ENCODE measurements at regions not wholly inside any gene's neighbourhood (a gene's known extent, or its start where the extent isn't known, plus 50 kb on each side); places are given as distances from the start of the nearest gene placed in this dataset.

GRCh38 chr3:22495241-22495640 is 707.9 kb upstream of the UBE2E2 start:
- H3K36me3 ChIP-seq (ENCODE audit: control insufficient read depth in 5 of 5, insufficient read depth in 5 of 5, low read length in 5 of 5), result no peaks in the 10 kb centered on the region
- H3K4me1 ChIP-seq (ENCODE audit: control insufficient read depth in 5 of 5, insufficient read depth in 5 of 5, low read length in 5 of 5), result peaks cover 0 to 3% (median 0%) of the 10 kb centered on the region in 5 donors
- H3K27me3 ChIP-seq (ENCODE audit: control insufficient read depth in 5 of 5, insufficient read depth in 4 of 5, low read length in 5 of 5), result no peaks in the 10 kb centered on the region
- H3K9me3 ChIP-seq (ENCODE audit: control insufficient read depth in 5 of 5, low read length in 5 of 5), result no peaks in the 10 kb centered on the region
- H3K9ac ChIP-seq (ENCODE audit: low read length in 5 of 5), result no peak overlapping the region
- no peak overlapping the region for H3K4me3 ChIP-seq (ENCODE audit: low read depth in 1 of 5, low read length in 5 of 5)
- H3K27ac ChIP-seq (ENCODE audit: low read depth, low read length), result no peak overlapping the region

- Histone ChIP-seq H3K27ac (ENCODE audit: low read depth, low read length) (no peak overlapping the region), H3K9ac (ENCODE audit: low read length in 5 of 5) (no peak overlapping the region), H3K4me3 (ENCODE audit: low read depth in 1 of 5, low read length in 5 of 5) (no peak overlapping the region), H3K36me3 (ENCODE audit: control insufficient read depth in 5 of 5, insufficient read depth in 5 of 5, low read length in 5 of 5) (no peaks in the 10 kb centered on the region), H3K4me1 (ENCODE audit: control insufficient read depth in 5 of 5, insufficient read depth in 5 of 5, low read length in 5 of 5) (peaks cover 0 to 3% (median 0%) of the 10 kb centered on the region in 5 donors), H3K27me3 (ENCODE audit: control insufficient read depth in 5 of 5, insufficient read depth in 4 of 5, low read length in 5 of 5) (no peaks in the 10 kb centered on the region), H3K9me3 (ENCODE audit: control insufficient read depth in 5 of 5, low read length in 5 of 5) (no peaks in the 10 kb centered on the region)
These were observed 707.3 kb upstream of the UBE2E2 start for GRCh38 chr3:22495791-22496190.

DNA sequence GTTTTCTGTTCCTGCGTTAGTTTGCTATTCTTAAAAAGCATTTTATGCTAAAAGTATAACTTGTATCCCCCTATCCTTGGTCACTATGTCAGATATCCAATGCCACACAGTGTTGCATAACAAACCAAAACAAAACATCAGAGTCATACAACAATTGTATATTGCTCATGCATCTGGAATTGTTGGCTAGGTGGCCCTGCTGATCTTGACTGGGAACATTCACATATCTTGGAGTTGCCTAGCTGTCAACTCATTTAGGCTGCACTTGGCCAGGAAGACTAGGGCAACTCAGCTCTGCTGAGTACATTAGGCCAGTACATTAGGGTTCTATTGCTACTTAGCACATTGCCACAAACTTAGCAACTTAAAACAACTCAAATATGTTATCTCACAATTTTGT is 706.5 kb upstream of the UBE2E2 start:
- no peaks in the 10 kb centered on the region for H3K36me3 ChIP-seq (ENCODE audit: control insufficient read depth in 5 of 5, insufficient read depth in 5 of 5, low read length in 5 of 5)
- no peaks in the 10 kb centered on the region for H3K27me3 ChIP-seq (ENCODE audit: control insufficient read depth in 5 of 5, insufficient read depth in 4 of 5, low read length in 5 of 5)
- H3K9me3 ChIP-seq (ENCODE audit: control insufficient read depth in 5 of 5, low read length in 5 of 5), result no peaks in the 10 kb centered on the region
- H3K27ac ChIP-seq (ENCODE audit: low read depth, low read length), result no peak overlapping the region
- no peak overlapping the region for H3K9ac ChIP-seq (ENCODE audit: low read length in 5 of 5)
- H3K4me3 ChIP-seq (ENCODE audit: low read depth in 1 of 5, low read length in 5 of 5), result no peak overlapping the region
- peaks cover 0 to 3% (median 0%) of the 10 kb centered on the region in 5 donors for H3K4me1 ChIP-seq (ENCODE audit: control insufficient read depth in 5 of 5, insufficient read depth in 5 of 5, low read length in 5 of 5)

DNA sequence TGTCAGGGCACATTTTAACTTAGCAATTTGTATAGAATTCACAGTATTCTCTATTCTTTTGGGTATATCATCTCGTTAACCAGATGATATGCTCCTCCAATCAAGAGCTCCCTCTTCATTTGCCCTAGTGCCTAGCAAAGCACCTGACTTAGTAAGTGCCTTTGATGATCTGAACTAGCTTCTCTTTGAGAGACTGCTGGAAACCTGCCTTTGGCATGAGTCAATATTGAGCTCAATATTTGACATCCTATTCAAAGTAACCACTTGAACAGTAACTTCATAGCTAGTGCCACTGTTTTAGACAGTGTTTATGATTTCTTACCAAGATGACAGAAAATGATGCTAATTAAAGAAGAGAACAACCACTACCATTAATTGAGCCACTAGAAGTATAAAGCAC is 696.3 kb upstream of the UBE2E2 start:
- H3K4me1 ChIP-seq (ENCODE audit: control insufficient read depth in 5 of 5, insufficient read depth in 5 of 5, low read length in 5 of 5), result no peaks in the 10 kb centered on the region
- H3K36me3 ChIP-seq (ENCODE audit: control insufficient read depth in 5 of 5, insufficient read depth in 5 of 5, low read length in 5 of 5), result no peaks in the 10 kb centered on the region
- H3K27me3 ChIP-seq (ENCODE audit: control insufficient read depth in 5 of 5, insufficient read depth in 4 of 5, low read length in 5 of 5), result no peaks in the 10 kb centered on the region
- H3K9ac ChIP-seq (ENCODE audit: low read length in 5 of 5), result no peak overlapping the region
- no peak overlapping the region for H3K4me3 ChIP-seq (ENCODE audit: low read depth in 1 of 5, low read length in 5 of 5)
- H3K27ac ChIP-seq (ENCODE audit: low read depth, low read length), result no peak overlapping the region
- H3K9me3 ChIP-seq (ENCODE audit: control insufficient read depth in 5 of 5, low read length in 5 of 5), result no peaks in the 10 kb centered on the region

- H3K27ac ChIP-seq (ENCODE audit: low read depth, low read length), result no peak overlapping the region
- H3K9me3 ChIP-seq (ENCODE audit: control insufficient read depth in 5 of 5, low read length in 5 of 5), result no peaks in the 10 kb centered on the region
- no peaks in the 10 kb centered on the region for H3K27me3 ChIP-seq (ENCODE audit: control insufficient read depth in 5 of 5, insufficient read depth in 4 of 5, low read length in 5 of 5)
- H3K9ac ChIP-seq (ENCODE audit: low read length in 5 of 5), result no peak overlapping the region
- H3K4me3 ChIP-seq (ENCODE audit: low read depth in 1 of 5, low read length in 5 of 5), result no peak overlapping the region
- H3K4me1 ChIP-seq (ENCODE audit: control insufficient read depth in 5 of 5, insufficient read depth in 5 of 5, low read length in 5 of 5), result no peaks in the 10 kb centered on the region
- H3K36me3 ChIP-seq (ENCODE audit: control insufficient read depth in 5 of 5, insufficient read depth in 5 of 5, low read length in 5 of 5), result no peaks in the 10 kb centered on the region
These were observed 695.4 kb upstream of the UBE2E2 start for GRCh38 chr3:22507709-22508108.

DNA sequence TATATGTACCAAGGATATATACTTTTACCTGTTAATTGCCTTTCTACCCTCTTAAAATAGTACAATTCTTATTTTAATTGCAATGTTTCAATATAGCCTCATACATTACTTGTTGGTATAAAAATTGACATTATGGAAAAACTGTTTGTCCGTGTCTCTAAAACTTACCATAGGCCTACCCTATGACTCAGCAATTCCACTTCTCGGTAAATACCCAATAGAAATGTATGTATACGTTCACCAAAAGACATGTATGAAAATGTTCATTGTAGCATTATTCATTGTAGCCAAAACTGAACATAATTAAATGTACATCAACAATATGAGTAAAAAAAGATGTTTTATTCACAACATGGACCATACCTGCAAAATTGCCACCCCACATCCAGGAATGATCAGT is 679.2 kb upstream of the UBE2E2 start:
- Histone ChIP-seq H3K36me3 (ENCODE audit: control insufficient read depth in 5 of 5, insufficient read depth in 5 of 5, low read length in 5 of 5) (no peaks in the 10 kb centered on the region), H3K9ac (ENCODE audit: low read length in 5 of 5) (no peak overlapping the region), H3K9me3 (ENCODE audit: control insufficient read depth in 5 of 5, low read length in 5 of 5) (peaks cover 0 to 4% (median 2%) of the 10 kb centered on the region in 5 donors), H3K4me3 (ENCODE audit: low read depth in 1 of 5, low read length in 5 of 5) (no peak overlapping the region), H3K27ac (ENCODE audit: low read depth, low read length) (no peak overlapping the region), H3K4me1 (ENCODE audit: control insufficient read depth in 5 of 5, insufficient read depth in 5 of 5, low read length in 5 of 5) (no peaks in the 10 kb centered on the region), H3K27me3 (ENCODE audit: control insufficient read depth in 5 of 5, insufficient read depth in 4 of 5, low read length in 5 of 5) (no peaks in the 10 kb centered on the region)

DNA sequence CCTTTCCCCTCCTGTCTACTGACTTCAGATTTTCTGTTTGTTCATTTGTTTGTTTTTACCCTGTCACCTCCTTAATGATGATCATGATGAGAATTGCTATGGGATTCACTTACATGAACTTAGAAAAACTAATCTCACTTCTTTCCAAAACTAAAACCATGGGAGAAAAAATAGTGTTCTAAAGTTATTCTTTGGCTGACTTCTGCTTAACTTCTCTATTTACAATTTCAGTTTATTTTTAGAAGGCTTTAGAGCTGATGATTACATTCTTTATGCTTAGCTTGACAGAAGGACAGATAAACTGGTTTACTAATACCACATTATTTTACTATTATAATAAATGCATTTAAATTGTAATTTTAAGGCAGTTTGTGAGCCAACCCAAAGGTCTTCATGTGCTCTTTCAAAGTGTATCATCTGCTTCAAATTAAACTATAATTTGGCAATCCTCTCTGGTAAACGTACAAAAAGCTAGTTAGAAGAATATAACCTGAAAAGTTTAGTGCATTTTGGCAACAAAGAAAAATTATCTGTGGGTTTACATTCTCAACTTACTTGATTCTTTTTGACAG is 676.8 kb upstream of the UBE2E2 start:
- no peak overlapping the region for H3K4me3 ChIP-seq (ENCODE audit: low read depth in 1 of 5, low read length in 5 of 5)
- no peaks in the 10 kb centered on the region for H3K36me3 ChIP-seq (ENCODE audit: control insufficient read depth in 5 of 5, insufficient read depth in 5 of 5, low read length in 5 of 5)
- peaks cover 0 to 4% (median 2%) of the 10 kb centered on the region in 5 donors for H3K9me3 ChIP-seq (ENCODE audit: control insufficient read depth in 5 of 5, low read length in 5 of 5)

DNA sequence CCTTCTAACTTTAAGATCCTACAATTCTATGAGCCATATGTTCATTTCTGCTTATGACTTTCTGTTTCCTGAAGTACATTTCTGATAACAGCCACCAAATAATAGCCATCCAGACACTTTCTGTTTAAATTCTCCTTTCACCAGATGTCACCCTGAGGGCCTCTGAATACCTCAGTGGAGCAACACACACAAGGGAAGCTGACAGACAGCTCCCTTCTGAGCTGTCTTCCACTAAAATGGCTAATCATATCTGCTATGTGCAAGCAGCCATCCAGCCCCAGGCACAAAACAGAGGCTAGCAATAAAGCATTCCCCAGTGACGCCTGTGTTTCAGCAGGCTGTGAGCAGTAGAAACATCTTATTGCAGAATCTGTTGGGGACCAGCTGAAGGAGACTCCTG is 666.6 kb upstream of the UBE2E2 start:
- H3K4me1 ChIP-seq (ENCODE audit: control insufficient read depth in 5 of 5, insufficient read depth in 5 of 5, low read length in 5 of 5), result no peaks in the 10 kb centered on the region
- H3K9ac ChIP-seq (ENCODE audit: low read length in 5 of 5), result no peak overlapping the region
- no peaks in the 10 kb centered on the region for H3K36me3 ChIP-seq (ENCODE audit: control insufficient read depth in 5 of 5, insufficient read depth in 5 of 5, low read length in 5 of 5)
- H3K4me3 ChIP-seq (ENCODE audit: low read depth in 1 of 5, low read length in 5 of 5), result no peak overlapping the region
- no peaks in the 10 kb centered on the region for H3K9me3 ChIP-seq (ENCODE audit: control insufficient read depth in 5 of 5, low read length in 5 of 5)
- no peak overlapping the region for H3K27ac ChIP-seq (ENCODE audit: low read depth, low read length)
- no peaks in the 10 kb centered on the region for H3K27me3 ChIP-seq (ENCODE audit: control insufficient read depth in 5 of 5, insufficient read depth in 4 of 5, low read length in 5 of 5)

More for the DNA sequence above, 676.8 kb upstream of the UBE2E2 start:
- Histone ChIP-seq H3K27me3 (ENCODE audit: control insufficient read depth in 5 of 5, insufficient read depth in 4 of 5, low read length in 5 of 5) (no peaks in the 10 kb centered on the region), H3K9ac (ENCODE audit: low read length in 5 of 5) (no peak overlapping the region), H3K4me1 (ENCODE audit: control insufficient read depth in 5 of 5, insufficient read depth in 5 of 5, low read length in 5 of 5) (no peaks in the 10 kb centered on the region), H3K27ac (ENCODE audit: low read depth, low read length) (no peak overlapping the region)

DNA sequence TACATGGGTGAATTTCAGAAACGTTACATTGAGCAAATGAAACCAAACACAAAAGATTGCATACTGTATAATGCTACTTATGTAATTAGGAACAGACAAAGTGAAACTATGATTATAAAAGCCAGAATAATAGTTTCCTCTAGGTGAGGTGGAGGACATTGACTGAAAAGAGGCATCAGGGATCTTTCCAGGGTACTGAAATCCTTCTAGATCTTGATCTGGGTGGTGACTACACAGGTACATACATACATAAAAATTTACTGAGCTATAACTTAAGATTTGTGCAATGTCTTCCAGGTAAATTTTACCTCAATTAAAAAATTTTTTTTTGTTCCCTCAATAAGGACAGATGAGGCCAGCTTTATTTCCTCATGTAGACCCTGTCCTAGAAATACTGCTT is 665.6 kb upstream of the UBE2E2 start:
- H3K4me1 ChIP-seq (ENCODE audit: control insufficient read depth in 5 of 5, insufficient read depth in 5 of 5, low read length in 5 of 5), result no peaks in the 10 kb centered on the region
- H3K36me3 ChIP-seq (ENCODE audit: control insufficient read depth in 5 of 5, insufficient read depth in 5 of 5, low read length in 5 of 5), result no peaks in the 10 kb centered on the region
- no peak overlapping the region for H3K9ac ChIP-seq (ENCODE audit: low read length in 5 of 5)
- no peaks in the 10 kb centered on the region for H3K9me3 ChIP-seq (ENCODE audit: control insufficient read depth in 5 of 5, low read length in 5 of 5)
- H3K4me3 ChIP-seq (ENCODE audit: low read depth in 1 of 5, low read length in 5 of 5), result no peak overlapping the region
- no peaks in the 10 kb centered on the region for H3K27me3 ChIP-seq (ENCODE audit: control insufficient read depth in 5 of 5, insufficient read depth in 4 of 5, low read length in 5 of 5)
- H3K27ac ChIP-seq (ENCODE audit: low read depth, low read length), result no peak overlapping the region

DNA sequence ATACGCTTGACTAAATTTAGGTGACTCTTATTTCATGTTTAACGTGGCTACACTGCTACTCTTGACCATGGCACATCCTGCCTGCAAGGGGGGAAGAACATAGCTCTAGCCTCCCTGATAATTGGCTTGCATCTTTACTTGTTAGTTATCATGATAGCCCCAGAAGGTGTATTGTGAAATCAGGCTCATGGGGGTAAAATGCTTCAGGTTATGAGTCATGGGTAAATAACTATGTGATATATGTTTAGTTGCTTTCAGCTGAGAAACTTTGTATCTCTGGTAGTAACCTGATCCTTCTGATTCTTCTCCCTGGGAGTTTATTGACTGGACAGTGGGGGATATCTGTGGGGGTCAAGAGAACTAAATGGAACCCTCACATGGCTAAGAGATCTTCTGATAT is 660.8 kb upstream of the UBE2E2 start:
- no peaks in the 10 kb centered on the region for H3K27me3 ChIP-seq (ENCODE audit: control insufficient read depth in 5 of 5, insufficient read depth in 4 of 5, low read length in 5 of 5)
- H3K36me3 ChIP-seq (ENCODE audit: control insufficient read depth in 5 of 5, insufficient read depth in 5 of 5, low read length in 5 of 5), result no peaks in the 10 kb centered on the region
- no peaks in the 10 kb centered on the region for H3K9me3 ChIP-seq (ENCODE audit: control insufficient read depth in 5 of 5, low read length in 5 of 5)
- no peaks in the 10 kb centered on the region for H3K4me1 ChIP-seq (ENCODE audit: control insufficient read depth in 5 of 5, insufficient read depth in 5 of 5, low read length in 5 of 5)
- H3K27ac ChIP-seq (ENCODE audit: low read depth, low read length), result no peak overlapping the region
- no peak overlapping the region for H3K9ac ChIP-seq (ENCODE audit: low read length in 5 of 5)
- H3K4me3 ChIP-seq (ENCODE audit: low read depth in 1 of 5, low read length in 5 of 5), result no peak overlapping the region
